GM21360 (cell line): ENCODE measurements at regions not wholly inside any gene's neighbourhood (a gene's known extent, or its start where the extent isn't known, plus 50 kb on each side); places are given as distances from the start of the nearest gene placed in this dataset.

ENCODE experiments used
- ATAC-seq: cut with Tn5 transposase; IDR thresholded peaks from one replicate; pipeline ENCODE4 v1.9.1; 2021; ENCODE audit warnings: mild to moderate bottlenecking, moderate library complexity; ENCODE audit not compliant: unreplicated experiment

DNA sequence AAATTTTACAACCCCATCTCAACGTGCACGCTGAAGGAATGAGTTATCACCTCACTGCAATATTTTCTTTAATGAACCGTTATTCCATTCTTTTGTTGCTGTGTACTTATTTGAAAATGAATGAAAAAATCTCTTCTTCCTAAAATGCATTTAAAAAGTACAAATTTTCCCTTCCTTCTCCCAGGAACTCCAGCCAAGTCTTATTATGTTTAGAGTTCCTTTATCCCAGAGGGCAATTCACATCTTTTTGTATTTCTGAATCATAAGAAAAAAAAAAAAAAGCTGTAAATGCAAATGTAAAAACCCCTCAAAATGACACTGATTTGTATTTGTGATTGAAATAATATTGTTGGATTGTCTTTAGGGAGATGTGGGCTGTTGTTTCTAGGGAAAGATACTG lies 2194.3 kb upstream of the CELF4 start:
- ATAC-seq, result no peak

DNA sequence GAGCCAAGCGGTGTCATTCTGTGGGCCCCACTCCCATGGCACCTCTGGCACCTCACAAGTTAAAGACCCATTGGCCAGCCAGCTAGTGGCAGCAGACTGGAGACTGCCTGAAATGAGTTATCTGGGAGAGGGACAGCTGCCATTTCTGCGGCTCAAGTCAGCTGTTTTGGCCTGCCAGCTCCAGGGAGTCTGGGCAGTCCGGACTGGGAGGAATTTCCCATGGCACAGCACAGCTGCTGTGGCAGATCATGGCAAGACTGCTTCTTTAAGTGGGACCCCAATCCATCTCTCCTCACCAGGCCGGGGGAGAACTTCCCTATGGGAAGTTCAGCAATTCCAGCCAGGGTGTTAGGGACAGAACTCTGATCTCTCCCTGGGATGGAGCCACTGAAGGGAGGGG lies 2187.6 kb upstream of the CELF4 start:
- no peak for ATAC-seq

DNA sequence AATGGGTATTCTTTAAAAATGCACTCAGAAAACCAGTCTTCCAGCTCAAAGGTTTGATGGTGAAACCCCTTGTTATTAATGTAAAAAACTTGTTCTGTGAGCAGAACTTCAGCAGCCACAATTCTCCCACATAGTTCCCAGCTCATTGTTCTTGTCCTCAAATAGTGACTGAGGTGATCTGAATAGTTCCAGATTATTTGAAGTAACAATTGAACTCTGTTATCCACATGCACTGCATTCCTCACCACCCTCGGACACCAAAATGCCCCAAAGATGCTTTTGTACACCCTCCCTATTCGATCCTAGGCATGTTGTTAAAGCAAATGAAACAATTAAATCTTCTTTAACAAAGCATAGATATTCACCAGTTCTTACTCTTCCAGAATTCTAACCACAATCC lies 2186.8 kb upstream of the CELF4 start:
- no peak for ATAC-seq

DNA sequence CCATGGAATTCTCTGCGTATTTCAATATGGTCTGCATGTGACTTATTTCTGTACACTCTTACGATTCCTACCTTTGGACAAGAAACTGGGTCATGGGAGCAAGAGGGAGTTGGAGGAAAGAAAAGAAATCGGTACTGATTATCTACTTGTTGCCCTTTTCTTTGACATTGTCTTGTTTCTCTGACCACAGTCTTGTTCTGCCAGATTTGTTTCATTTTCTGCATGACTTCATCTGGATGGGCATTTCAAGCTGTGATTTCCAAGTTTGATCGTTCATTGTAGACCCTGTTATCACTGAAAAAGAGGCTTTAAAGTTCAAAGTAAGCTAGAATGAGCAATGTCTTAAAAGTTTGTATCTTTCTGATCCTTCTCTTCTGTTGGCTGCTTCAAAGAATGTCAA lies 2186.3 kb upstream of the CELF4 start:
- no peak for ATAC-seq

DNA sequence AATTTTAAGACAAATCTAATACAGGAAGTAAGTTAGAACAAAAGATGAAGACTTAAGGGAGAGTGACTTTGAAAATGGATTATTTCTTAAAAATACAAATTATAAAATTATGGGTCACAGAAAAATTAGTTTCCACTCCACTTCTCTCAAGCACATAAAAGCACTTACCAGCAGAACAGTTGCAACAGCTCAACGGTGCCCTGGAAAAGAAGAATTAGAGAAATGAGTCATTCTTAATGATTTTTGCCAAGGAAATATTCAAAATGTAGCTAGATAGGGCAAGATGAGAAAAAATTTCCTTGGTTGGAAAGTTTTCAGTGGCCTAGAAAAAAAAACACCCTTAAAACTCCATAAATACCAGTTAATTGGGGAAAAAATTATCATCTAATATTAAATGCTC lies 2185.6 kb upstream of the CELF4 start:
- no peak for ATAC-seq

DNA sequence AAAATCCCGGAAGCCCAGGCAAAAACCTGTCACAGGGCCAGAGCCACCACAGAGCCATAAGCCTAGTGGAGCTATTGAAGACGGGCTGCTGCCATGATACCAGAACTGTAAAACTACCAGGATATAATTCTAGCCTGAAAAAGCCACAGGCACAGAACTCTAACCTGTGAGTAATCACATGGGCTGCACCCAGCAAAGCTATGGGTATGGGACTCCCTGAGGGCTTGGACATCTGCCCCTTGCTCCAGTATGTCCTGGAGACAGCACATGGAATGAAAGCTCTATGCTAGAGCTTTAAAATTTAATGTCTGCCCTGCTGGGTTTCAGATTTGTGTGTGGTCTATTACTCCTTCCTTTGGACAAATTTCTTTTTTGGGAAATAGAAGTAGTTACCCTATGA lies 2183.6 kb upstream of the CELF4 start:
- ATAC-seq, result no peak

DNA sequence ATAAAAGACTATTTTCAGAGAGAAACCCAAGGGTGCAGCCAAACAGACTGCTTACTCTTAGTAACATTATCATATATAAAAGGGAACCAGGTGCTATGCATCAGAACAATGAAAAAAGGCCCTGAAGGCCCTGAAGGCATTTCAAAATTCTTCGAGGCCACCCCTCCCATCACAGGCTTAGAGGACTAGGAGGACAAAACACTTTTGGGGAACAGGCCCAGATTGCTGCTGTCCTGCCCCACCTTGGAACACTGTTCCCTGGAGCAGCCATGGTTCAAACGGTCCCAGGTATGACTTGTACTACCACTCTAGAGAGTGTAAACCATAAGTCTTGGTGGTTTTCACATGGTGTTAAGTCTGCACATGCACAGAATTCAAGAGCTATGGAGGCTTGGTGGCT lies 2183.1 kb upstream of the CELF4 start:
- ATAC-seq, result no peak

DNA sequence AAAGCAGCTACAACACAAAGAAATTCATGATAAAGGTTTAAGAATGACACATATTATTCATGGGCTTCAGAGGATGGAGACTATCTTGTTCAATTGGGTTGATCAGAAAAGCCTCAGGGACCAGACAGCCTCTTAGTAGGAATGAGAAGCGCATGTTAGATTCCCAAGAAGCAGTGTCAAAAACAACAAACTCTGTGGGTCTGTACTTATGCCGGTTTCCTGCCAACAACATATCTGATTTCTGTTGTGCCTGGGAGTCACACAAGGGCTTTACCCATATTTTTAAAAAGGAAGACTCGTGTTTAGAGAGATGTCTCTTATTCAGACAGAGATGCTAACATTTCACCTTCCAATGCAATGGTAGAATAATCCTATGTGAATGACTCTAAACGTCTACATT lies 2180.6 kb upstream of the CELF4 start:
- ATAC-seq, result no peak

DNA sequence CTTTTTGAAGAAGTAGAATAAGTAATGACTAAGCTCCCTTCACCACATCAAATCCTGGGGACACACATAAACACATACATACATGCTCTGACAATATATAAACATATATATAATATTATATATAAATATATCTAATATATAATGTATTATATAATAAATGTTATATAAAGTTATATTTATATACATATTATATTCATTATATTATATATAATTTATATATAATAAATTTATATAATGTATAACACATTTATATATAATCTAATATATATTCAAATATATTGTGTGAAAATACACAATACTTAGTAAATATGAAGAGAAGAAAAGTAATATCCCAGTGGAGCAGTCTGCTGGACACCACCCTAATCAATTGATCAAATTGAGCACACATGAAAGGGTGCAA lies 2177.9 kb upstream of the CELF4 start:
- ATAC-seq, result no peak

DNA sequence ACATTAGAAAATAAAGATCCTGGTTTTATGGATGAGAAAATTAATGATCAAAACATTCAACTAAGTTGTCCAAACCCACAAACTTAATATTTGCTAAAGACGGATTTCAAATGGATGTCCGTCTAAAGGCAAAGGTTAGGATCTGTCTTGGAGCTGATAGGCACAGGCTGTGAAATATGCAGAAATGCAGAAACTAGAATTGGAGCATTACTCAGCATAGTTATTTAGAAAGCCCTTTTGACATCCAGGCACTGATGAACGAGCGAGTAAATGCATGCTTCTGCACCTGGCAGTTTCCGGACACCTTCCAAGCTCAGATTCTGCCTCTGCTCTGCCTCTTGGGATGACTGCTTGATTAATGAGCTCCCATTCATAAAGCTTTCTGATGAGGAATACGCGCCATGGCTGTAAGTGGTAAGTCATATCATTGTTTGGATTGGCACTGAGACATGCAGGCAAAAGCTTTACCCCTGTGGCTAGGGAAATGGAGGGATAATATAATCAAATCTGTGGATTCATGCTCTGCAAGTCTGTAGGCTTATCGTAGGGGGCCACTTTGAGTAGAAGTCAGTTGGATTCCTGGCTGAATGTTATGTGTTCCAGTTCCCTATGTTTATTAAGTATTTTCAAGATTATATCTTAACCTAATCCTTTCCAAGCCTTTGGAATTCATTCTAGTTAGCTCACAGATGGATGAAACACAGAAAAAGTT lies 2176.3 kb upstream of the CELF4 start:
- ATAC-seq, result no peak

DNA sequence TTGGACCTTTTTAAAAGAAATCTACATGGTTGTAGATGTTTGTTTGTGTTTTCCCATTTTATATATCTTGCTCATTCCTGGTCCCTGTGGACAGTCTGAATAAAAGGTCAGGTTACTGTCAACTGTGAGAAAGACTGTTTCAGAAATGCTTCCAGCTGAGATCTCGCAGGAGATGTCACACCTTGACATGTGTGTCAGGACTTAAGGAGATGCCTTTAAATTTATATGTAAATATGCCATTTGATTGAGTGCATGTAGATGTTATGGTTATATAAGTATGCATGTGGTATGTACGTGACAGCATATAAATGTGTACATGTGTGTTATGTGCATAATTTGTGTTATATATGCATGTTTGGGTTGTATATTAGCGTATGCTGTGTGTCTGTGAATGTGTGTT lies 2172.3 kb upstream of the CELF4 start:
- ATAC-seq, result no peak

DNA sequence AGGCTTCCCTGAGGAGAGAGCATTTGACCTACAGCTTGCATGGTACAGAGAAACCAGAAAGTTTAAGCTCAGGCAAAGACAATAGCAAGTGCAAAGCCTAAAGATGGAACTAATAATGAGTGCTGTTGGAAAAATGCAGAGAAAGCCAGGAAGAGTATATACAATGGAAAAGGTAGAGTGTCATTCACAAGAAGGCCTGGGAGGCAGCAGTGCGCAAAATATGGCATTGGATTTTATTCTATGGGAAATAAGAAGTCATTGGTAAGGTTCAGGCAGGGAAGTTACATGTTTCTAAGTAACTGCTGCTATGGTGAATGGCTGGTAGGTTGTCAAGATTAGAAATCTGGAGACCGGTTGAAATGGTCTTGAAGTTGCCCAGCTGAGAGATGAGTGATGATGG lies 2167.3 kb upstream of the CELF4 start:
- no peak for ATAC-seq

DNA sequence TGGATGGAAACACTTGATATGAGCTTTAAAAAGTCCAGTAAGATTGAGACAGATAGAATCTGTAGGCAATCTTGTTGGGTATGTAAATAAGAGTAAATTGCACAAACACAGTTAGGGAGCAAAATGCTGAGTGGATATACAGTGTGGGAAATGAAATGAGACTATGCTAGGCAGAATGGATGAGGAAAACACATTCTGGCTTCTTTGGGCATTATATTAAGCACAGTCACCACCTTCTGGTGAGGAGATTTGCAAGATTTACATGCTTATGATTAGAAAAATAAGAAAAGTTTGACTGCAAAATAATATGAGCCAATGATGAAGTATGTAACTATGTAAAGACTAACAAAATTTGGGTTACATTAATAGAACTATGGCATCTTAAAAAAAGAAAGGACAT lies 2165.0 kb upstream of the CELF4 start:
- ATAC-seq, result no peak

DNA sequence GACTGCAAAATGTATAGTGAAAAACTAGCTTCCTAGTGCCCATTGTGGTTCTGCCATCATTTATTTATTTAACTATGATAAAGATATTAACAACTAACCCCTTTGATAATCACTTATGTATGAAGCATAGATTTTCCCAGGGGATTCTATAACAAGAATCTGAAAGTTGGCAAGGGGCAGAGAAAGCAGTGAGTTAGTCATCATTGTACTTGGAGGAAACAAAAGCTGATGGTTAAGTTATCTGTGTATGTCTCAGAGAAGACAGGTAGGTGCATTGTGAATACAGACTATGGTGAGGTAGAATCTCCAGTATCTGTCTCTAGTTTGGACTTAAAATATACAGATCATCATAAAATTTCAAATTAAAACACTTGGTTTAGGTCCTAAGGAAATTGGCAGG lies 2159.1 kb upstream of the CELF4 start:
- ATAC-seq, result no peak

DNA sequence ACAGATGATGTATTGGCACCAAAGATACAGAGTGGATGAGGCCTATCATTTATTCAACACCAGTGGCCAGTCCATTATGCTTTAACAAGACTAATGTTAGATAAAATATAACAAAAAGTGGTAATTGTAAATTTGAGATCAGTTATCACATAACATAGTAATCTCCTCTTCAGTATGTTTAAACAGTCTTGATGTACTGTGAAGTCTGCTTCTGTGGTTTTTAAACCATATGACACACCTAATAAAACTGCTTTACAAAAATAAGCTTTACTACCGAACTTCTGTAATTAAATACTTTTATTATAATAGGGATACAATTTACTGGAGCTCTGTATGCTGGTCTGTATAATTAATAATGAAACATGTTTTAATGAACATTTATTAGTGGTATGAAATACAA lies 2156.1 kb upstream of the CELF4 start:
- ATAC-seq, result no peak

DNA sequence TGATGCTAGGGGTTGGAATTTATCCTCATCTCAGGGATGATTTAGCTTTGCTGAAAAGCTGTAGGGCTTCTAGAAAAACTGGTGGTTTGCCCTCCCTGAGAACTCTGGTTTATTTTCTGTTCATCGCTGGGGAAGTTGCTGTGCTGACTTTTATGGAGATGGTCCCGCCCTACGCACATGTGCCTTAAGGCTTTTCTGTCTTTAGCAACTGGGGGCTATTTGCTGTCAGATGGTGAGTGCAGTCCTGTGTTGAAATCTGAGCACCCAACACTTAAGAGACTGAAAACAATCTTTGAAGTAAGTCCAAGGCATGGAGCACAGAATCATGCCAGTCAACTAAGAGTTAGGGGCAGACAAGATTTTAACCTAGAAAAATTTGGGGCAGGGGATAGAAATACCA lies 2148.4 kb upstream of the CELF4 start:
- no peak for ATAC-seq

DNA sequence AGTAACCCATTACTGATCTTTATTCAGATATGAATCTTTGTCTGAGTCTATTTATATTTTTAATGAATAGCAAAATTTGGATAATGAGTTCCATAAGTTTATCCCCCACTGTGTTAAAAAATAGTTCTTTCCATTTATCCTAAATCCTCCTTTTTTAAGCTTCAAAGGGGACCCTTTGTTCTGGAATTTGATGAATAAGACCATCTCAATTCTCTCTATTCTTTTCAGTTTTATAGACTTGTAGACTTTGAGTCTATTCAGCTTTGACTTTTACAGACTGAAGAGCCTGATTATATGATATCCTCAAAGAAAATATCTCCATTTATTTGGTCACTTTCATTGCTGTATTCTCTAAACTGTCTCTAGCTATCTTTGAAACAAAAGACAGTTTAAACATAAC lies 2146.1 kb upstream of the CELF4 start:
- no peak for ATAC-seq

DNA sequence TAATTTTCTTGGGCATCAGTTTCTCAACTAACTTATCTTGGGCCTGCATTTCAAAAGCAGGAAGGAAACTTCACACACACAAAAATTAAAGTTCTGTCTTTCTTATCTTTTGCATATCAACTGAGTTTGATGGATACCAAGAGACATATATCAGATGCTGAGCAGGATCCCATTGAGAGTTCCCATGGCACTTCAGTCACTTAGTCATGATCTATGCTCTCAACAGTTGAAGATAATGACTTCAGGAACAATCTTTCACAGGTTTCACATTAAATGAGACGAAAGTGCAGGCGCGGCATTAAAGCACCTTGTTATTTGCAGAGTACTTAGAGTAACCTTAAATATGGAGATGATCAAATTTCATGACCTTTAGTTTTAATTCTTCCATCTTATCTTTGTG lies 2139.8 kb upstream of the CELF4 start:
- ATAC-seq, result no peak

DNA sequence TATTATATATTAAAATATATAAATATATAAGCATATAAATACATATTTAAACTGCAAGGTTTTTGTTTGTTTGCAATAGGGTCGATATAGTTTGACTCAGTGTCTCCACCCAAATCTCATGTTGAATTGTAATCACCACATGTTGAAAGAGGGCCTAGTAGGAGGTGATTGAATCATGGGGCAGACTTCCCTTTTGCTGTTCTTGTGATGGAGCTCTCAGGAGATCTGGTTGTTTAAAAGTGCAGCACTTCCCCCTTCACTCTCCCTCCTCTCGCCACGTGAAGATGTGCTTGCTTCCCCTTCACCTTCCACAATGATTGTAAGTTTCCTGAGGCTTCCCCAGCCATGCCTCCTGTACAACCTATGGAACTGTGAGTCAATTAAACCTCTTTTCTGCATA lies 2137.3 kb upstream of the CELF4 start:
- no peak for ATAC-seq

DNA sequence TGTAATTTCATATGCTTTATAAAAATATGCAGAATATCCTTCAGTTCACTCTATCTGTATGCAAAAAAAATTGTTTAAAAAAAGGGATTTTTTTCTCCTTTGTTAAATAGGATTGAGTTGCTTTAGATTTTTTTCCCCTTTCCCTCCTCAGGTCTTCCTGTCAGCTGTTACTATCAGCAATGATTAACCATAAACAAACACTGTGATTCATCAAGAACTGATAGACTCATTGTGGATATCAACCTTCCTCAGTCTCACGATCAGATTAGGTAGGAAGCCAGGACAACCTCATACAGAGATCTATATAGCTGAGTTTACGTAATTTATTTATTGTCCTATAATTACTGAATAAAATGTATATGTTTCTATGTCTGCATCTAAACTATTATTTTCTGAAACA lies 2136.2 kb upstream of the CELF4 start:
- ATAC-seq, result no peak

DNA sequence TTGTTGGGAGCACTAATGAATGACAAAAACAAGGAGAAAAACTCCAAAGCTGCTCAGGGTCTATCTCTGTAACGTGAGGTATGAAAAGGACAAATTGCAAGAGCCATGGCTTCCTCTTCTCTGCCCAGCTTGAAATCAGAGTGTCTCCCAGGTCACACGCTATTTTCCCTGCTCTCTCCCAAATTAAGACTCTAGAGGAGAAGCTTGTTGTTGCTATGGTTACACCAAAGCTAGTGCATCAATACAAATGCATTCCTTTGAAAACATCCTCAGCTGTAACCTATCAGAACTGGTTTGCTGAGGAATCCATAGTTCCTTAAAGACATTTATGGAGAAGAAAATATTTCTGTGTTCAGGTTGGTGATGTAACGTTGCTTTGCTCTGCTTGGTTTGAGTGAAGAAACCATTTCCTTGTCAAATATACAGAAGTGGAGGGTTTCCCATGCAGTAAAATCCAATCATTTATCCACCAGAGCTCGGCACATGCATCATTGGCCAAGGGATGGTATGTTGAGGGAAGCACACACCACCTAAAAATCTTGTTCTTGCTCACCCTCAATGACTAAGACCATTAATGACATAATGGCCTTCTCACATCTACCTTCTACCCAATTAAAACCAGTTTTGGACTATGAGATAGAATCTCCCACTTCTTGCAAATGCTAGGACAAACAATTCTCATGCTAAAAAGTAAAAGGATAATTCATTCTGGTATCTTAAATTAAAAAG lies 2135.6 kb upstream of the CELF4 start:
- ATAC-seq, result no peak

DNA sequence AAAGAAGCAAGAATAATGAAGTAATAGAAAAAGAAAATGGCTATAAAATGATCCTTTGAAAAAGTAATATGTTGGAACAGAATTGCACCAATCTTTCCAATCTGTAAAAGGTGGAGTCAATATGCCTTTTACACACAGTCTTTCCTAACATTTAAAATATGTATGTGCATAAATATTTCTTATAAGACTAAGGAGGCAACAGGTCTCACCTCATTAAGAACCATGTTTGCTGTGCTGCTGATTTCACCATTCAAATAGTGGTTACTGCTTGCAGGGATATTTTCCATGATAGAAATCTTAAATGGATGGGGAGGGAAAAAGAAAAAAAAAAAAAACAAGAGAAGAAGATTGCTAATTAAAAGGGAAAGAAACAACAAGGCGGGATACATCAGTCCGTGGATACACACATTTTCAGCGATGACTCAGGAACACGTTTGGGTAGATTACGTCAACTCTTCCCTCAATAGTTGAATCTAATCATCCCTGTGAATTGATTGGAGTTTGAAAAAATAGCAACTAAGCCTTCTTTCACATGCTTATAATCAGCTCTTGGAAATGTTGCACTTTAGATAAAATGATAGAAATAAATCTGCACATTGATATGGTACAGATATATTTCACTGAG lies 2133.9 kb upstream of the CELF4 start:
- ATAC-seq, result no peak
